Spleen (tissue), 11 donors: ENCODE measurements at regions not wholly inside any gene's neighbourhood (a gene's known extent, or its start where the extent isn't known, plus 50 kb on each side); places are given as distances from the start of the nearest gene placed in this dataset.

Experiments used
- DNase-seq: peaks from one replicate; pipeline ENCODE4 v3.0.0-alpha.2; 2020
- H3K27ac ChIP-seq, 8 donors: fragments of 200-600 bp; sonication (generic) in 7 of 8; 1 replicate in 4 of 8; 2 replicates in 4 of 8; pipeline versions ENCODE4 v1.5.0 to v1.8.0; 2016 to 2021; ENCODE audit warnings: inconsistent platforms in 4 of 8, mild to moderate bottlenecking in 4 of 8, moderate library complexity in 1 of 8
- H3K27me3 ChIP-seq, 7 donors: fragments of 200-600 bp; sonication (generic) in 6 of 7; replicated peaks in 1 of 7; 1 replicate in 4 of 7; 2 replicates in 3 of 7; pipeline versions ENCODE4 v1.5.0 to v1.8.0; 2016 to 2021; ENCODE audit warnings: inconsistent platforms in 3 of 7, mild to moderate bottlenecking in 1 of 7
- H3K36me3 ChIP-seq, 6 donors: fragments of 200-600 bp; sonication (generic) in 5 of 6; 1 replicate in 4 of 6; 2 replicates in 2 of 6; pipeline versions ENCODE4 v1.5.0 to v1.8.0; 2016 to 2021; ENCODE audit warnings: inconsistent platforms in 2 of 6
- H3K4me1 ChIP-seq, 6 donors: fragments of 200-600 bp; sonication (generic) in 5 of 6; 1 replicate in 3 of 6; 2 replicates in 3 of 6; pipeline versions ENCODE4 v1.5.0 to v1.8.0; 2016 to 2021; ENCODE audit warnings: inconsistent platforms in 3 of 6
- H3K4me3 ChIP-seq, 8 donors: fragments of 200-600 bp; sonication (generic) in 7 of 8; 1 replicate in 4 of 8; 2 replicates in 4 of 8; pipeline versions ENCODE4 v1.5.0 to v1.8.0; 2016 to 2021; ENCODE audit warnings: inconsistent platforms in 4 of 8, mild to moderate bottlenecking in 4 of 8, moderate library complexity in 2 of 8
- H3K9me3 ChIP-seq, 8 donors: fragments of 200-600 bp; sonication (generic) in 7 of 8; 1 replicate in 4 of 8; 2 replicates in 4 of 8; pipeline versions ENCODE4 v1.5.0 to v1.8.0; 2016 to 2021; ENCODE audit warnings: inconsistent platforms in 4 of 8
- CTCF ChIP-seq, 11 experiments: fragments of 200-600 bp in 7 of 11; fragments of 450-650 bp in 4 of 11; sonication (generic) in 4 of 11; IDR thresholded peaks in 8 of 11; conservative IDR thresholded peaks in 3 of 11; 1 replicate in 7 of 11; 2 replicates in 4 of 11; pipeline versions ENCODE4 v1.4.0 to v1.8.0; 2016 to 2021; ENCODE audit warnings: antibody characterized with exemption in 11 of 11, inconsistent platforms in 4 of 11, mild to moderate bottlenecking in 1 of 11
- POLR2A ChIP-seq, 3 donors: fragments of 450-650 bp; IDR thresholded peaks; one replicate each; pipeline ENCODE4 v1.5.1; 2017; ENCODE audit warnings: antibody characterized with exemption in 3 of 3, mild to moderate bottlenecking in 1 of 3
- POLR2AphosphoS5 ChIP-seq, 3 donors: sonication (generic); formaldehyde crosslinking; IDR thresholded peaks; one replicate each; pipeline ENCODE4 v1.5.1; 2017; ENCODE audit warnings: antibody characterized with exemption in 3 of 3
- WGBS, 5 donors: extraction: QIAGEN DNeasy Blood & Tissue Kit in 3 of 5; methylation state at CpG; one replicate each; pipeline versions ENCODE4 v1.1.5 to v1.1.7; 2013 to 2018; 5-methylcytosine and 5-hydroxymethylcytosine counted together
- intact Hi-C: fragments of 100-400 bp; cut with DNase I; formaldehyde crosslinking; loops from one replicate; pipeline ENCODE4 v1.15.0; 2023; ENCODE audit warnings: low total_unique reads
- donor health status: healthy with polysubstance abuse.
- donor health status: DM: no; HTN: no; CAD: no; lungs with moderate emphysema.
- donor health status: DM: no; HTN: no; CAD: no.
- donor health status: Bipolar disorder and iron deficiency.
- donor health status: healthy.
- donor health status: DM: no; HTN: no; CAD: no.
- donor health status: DM: yes; HTN: yes; CAD: no.

GRCh38 chr14:53391156-53391555 is 238.0 kb upstream of the DDHD1 start:
- no peaks in the 10 kb centered on the region for H3K27me3 ChIP-seq
- H3K4me1 ChIP-seq, result no peaks in the 10 kb centered on the region
- no peaks in the 10 kb centered on the region for H3K36me3 ChIP-seq
- H3K4me3 ChIP-seq, result no peak overlapping the region
- H3K9me3 ChIP-seq, result peaks cover 0 to 38% (median 21%) of the 10 kb centered on the region in 8 donors
- 66 to 83% (median 74%) methylated on average over 2 of the region's 2 CpGs for WGBS, 5 donors
- no peak overlapping the region for H3K27ac ChIP-seq
- TF ChIP-seq POLR2AphosphoS5 (IDR thresholded peaks at IDR 0.05), result no peak
- TF ChIP-seq CTCF (IDR thresholded peaks at IDR 0.05 in 8 of 11, conservative IDR thresholded peaks at IDR 0.05 in 3 of 11), result no peak
- no peak for TF ChIP-seq POLR2A (IDR thresholded peaks at IDR 0.05)
- intact Hi-C loops, result no loop called here
- DNase-seq, result no peak

DNA sequence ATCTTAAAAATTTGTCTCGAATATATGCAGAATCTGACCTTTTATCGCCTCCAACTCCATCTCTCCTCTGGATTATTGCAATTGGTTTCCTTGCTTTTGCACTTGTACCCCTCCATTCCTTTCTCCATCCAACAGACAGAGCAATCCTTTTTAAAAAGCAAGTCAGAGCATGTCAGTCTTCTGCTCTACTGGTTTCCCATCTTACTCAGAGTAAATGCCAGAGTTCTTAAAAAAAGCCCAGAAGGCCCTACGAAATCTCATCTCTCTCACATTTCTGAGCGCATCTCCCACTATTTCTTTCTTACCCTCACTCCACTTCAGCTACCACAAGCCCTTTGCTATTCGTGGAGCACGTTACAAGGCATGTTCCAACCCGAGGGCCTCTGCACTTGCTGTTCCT is 236.9 kb upstream of the DDHD1 start:
- Histone ChIP-seq H3K27ac (no peak overlapping the region), H3K4me1 (no peaks in the 10 kb centered on the region), H3K36me3 (no peaks in the 10 kb centered on the region), H3K9me3 (peaks cover 0 to 27% (median 10%) of the 10 kb centered on the region in 8 donors), H3K27me3 (no peaks in the 10 kb centered on the region), H3K4me3 (no peak overlapping the region)
- intact Hi-C loops, result no loop called here
- no peak for DNase-seq
- WGBS, 5 donors, result 86 to 93% (median 89%) methylated on average over 7 of the region's 7 CpGs
- TF ChIP-seq CTCF (IDR thresholded peaks at IDR 0.05 in 8 of 11, conservative IDR thresholded peaks at IDR 0.05 in 3 of 11) (no peak), POLR2AphosphoS5 (IDR thresholded peaks at IDR 0.05) (no peak), POLR2A (IDR thresholded peaks at IDR 0.05) (no peak)

DNA sequence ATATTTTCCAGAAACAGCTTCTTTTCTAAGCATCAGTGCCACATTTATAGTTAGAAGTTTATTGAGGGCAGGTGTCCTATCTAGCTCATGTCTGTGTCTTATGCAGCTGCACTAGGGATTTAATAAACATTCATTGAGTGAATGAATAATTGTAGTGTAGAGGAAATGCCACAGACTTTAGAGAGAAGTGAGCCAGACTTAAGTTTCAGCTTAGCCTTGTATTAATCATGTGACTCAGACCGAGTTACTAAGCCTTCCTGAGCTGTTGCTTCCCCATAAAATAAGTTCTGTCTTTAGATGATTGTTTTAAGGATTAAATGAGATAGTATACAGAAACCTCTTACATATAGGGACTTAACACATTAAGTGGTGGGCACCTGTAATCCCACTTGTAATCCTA is 236.1 kb upstream of the DDHD1 start:
- peaks cover 0 to 19% (median 2%) of the 10 kb centered on the region in 8 donors for H3K9me3 ChIP-seq
- TF ChIP-seq POLR2A (IDR thresholded peaks at IDR 0.05) (no peak), CTCF (IDR thresholded peaks at IDR 0.05 in 8 of 11, conservative IDR thresholded peaks at IDR 0.05 in 3 of 11) (no peak), POLR2AphosphoS5 (IDR thresholded peaks at IDR 0.05) (no peak)
- H3K4me3 ChIP-seq, result no peak overlapping the region
- no peak for DNase-seq
- H3K36me3 ChIP-seq, result no peaks in the 10 kb centered on the region
- no peak overlapping the region for H3K27ac ChIP-seq
- intact Hi-C loops, result no loop called here
- no peaks in the 10 kb centered on the region for H3K4me1 ChIP-seq
- H3K27me3 ChIP-seq, result no peaks in the 10 kb centered on the region
- 55 to 74% (median 73%) methylated on average over 1 of the region's 1 CpG for WGBS, 5 donors

GRCh38 chr14:53386362-53386761 is 233.2 kb upstream of the DDHD1 start:
- H3K4me3 ChIP-seq, result no peak overlapping the region
- no peaks in the 10 kb centered on the region for H3K27me3 ChIP-seq
- H3K4me1 ChIP-seq, result no peaks in the 10 kb centered on the region
- H3K27ac ChIP-seq, result no peak overlapping the region
- no peaks in the 10 kb centered on the region for H3K9me3 ChIP-seq
- WGBS, 5 donors, result 80 to 93% (median 87%) methylated on average over 4 of the region's 4 CpGs
- no peak for TF ChIP-seq CTCF (IDR thresholded peaks at IDR 0.05 in 8 of 11, conservative IDR thresholded peaks at IDR 0.05 in 3 of 11)
- intact Hi-C loops, result no loop called here
- H3K36me3 ChIP-seq, result no peaks in the 10 kb centered on the region
- DNase-seq, result no peak
